MM.1S (cell line): ENCODE measurements at regions not wholly inside any gene's neighbourhood (a gene's known extent, or its start where the extent isn't known, plus 50 kb on each side); places are given as distances from the start of the nearest gene placed in this dataset.

Experiments used
- DNase-seq: peaks from one replicate; pipeline ENCODE4 v3.0.0-alpha.2; 2015
- H2AFZ ChIP-seq: fragments of 300-600 bp; sonication (generic); 2 replicates; pipeline ENCODE4 v1.6.0; 2016; ENCODE audit warnings: antibody characterized with exemption, low read length
- H3F3A ChIP-seq: fragments of 300-600 bp; sonication (generic); 2 replicates; pipeline ENCODE4 v1.6.1; 2016; ENCODE audit warnings: mild to moderate bottlenecking, antibody characterized with exemption, low read length, moderate library complexity, mixed read lengths; ENCODE audit not compliant: insufficient read depth
- H3K27ac ChIP-seq: fragments of 300-600 bp; sonication (generic); 2 replicates; pipeline ENCODE4 v1.5.1; 2016; ENCODE audit warnings: mild to moderate bottlenecking, low read length
- H3K27me3 ChIP-seq: fragments of 300-600 bp; sonication (generic); replicated peaks from 2 replicates; pipeline ENCODE4 v1.6.0; 2016; ENCODE audit warnings: low read length; ENCODE audit not compliant: insufficient read depth
- H3K36me3 ChIP-seq: fragments of 300-600 bp; sonication (generic); replicated peaks from 2 replicates; pipeline ENCODE4 v1.6.1; 2016; ENCODE audit warnings: mild to moderate bottlenecking, low read length, mixed read lengths; ENCODE audit not compliant: insufficient read depth
- H3K4me1 ChIP-seq: fragments of 300-600 bp; sonication (generic); 2 replicates; pipeline ENCODE4 v1.6.1; 2016; ENCODE audit warnings: low read length, mixed read lengths
- H3K4me2 ChIP-seq: fragments of 300-600 bp; sonication (generic); 2 replicates; pipeline ENCODE4 v1.6.0; 2016; ENCODE audit warnings: low read depth, low read length
- H3K4me3 ChIP-seq: fragments of 300-600 bp; sonication (generic); 2 replicates; pipeline ENCODE4 v1.5.1; 2016; ENCODE audit warnings: low read length, mixed read lengths
- H3K79me2 ChIP-seq: fragments of 300-600 bp; sonication (generic); 2 replicates; pipeline ENCODE4 v1.6.1; 2016; ENCODE audit warnings: mixed run types, low read length, mixed read lengths
- H3K9ac ChIP-seq: fragments of 300-600 bp; sonication (generic); 2 replicates; pipeline ENCODE4 v1.6.1; 2016; ENCODE audit warnings: low read length, mixed read lengths
- H3K9me2 ChIP-seq: fragments of 300-600 bp; sonication (generic); replicated peaks from 2 replicates; pipeline ENCODE4 v1.6.1; 2016; ENCODE audit warnings: mild to moderate bottlenecking, low read length, mixed read lengths; ENCODE audit not compliant: insufficient read depth
- H3K9me3 ChIP-seq: fragments of 300-600 bp; sonication (generic); replicated peaks from 2 replicates; pipeline ENCODE4 v1.6.1; 2016; ENCODE audit warnings: mild to moderate bottlenecking, low read length, mixed read lengths; ENCODE audit not compliant: insufficient read depth
- H4K20me1 ChIP-seq: fragments of 300-600 bp; sonication (generic); 2 replicates; pipeline ENCODE4 v1.6.1; 2016; ENCODE audit warnings: mild to moderate bottlenecking, low read length, moderate library complexity, mixed read lengths; ENCODE audit not compliant: insufficient read depth
- CTCF ChIP-seq: fragments of 300-600 bp; sonication (generic); IDR thresholded peaks from 2 replicates; pipeline ENCODE4 v1.5.1; 2016; ENCODE audit warnings: antibody characterized with exemption, low read length, mixed read lengths
- EZH2 ChIP-seq: fragments of 300-600 bp; sonication (generic); optimal IDR thresholded peaks from 2 replicates; pipeline ENCODE3; 2017; ENCODE audit warnings: low read depth, mild to moderate bottlenecking, antibody characterized with exemption, low read length, mixed read lengths
- EZH2phosphoT487 ChIP-seq: fragments of 300-600 bp; sonication (generic); IDR thresholded peaks from 2 replicates; pipeline ENCODE4 v1.6.1; 2018; ENCODE audit warnings: antibody characterized with exemption, low read length

- peaks cover 7% of the 10 kb centered on the region for H3F3A ChIP-seq
- H2AFZ ChIP-seq: no peak overlapping the region
- H3K9me3 ChIP-seq: no peaks in the 10 kb centered on the region
- no peak overlapping the region for H3K9ac ChIP-seq
- TF ChIP-seq EZH2 (no peak), EZH2phosphoT487 (no peak), CTCF (no peak)
- H3K27ac ChIP-seq: no peak overlapping the region
- H3K4me3 ChIP-seq: no peak overlapping the region
- H3K9me2 ChIP-seq: no peaks in the 10 kb centered on the region
- H3K4me2 ChIP-seq: no peak overlapping the region
- DNase-seq: no peak
- H3K27me3 ChIP-seq: no peaks in the 10 kb centered on the region
- no peaks in the 10 kb centered on the region for H3K36me3 ChIP-seq
- H4K20me1 ChIP-seq: no peaks in the 10 kb centered on the region
- H3K79me2 ChIP-seq: no peaks in the 10 kb centered on the region
- peaks cover 11% of the 10 kb centered on the region for H3K4me1 ChIP-seq
These were observed 229.3 kb upstream of the PRSS58 start for GRCh38 chr7:142487124-142487523.

- H3K4me2 ChIP-seq: no peak overlapping the region
- DNase-seq: peak; percentile 56
- TF ChIP-seq CTCF (peak; percentile 92), EZH2phosphoT487 (no peak), EZH2 (no peak)
These were observed 227.9 kb upstream of the PRSS58 start for GRCh38 chr7:142485617-142486226.

GRCh38 chr7:142483659-142484317 is 225.9 kb upstream of the PRSS58 start:
- Histone ChIP-seq H3K79me2 (no peaks in the 10 kb centered on the region), H3K4me2 (no peak overlapping the region), H3K9ac (no peak overlapping the region), H4K20me1 (no peaks in the 10 kb centered on the region), H2AFZ (no peak overlapping the region), H3K27me3 (no peaks in the 10 kb centered on the region), H3K9me2 (no peaks in the 10 kb centered on the region), H3K27ac (no peak overlapping the region), H3F3A (peaks cover 10% of the 10 kb centered on the region), H3K9me3 (no peaks in the 10 kb centered on the region), H3K4me1 (peaks cover 24% of the 10 kb centered on the region), H3K36me3 (no peaks in the 10 kb centered on the region), H3K4me3 (no peak overlapping the region)
- no peak for TF ChIP-seq EZH2phosphoT487
- no peak for TF ChIP-seq CTCF
- no peak for TF ChIP-seq EZH2
- no peak for DNase-seq

More at GRCh38 chr7:142485617-142486226, 227.9 kb upstream of the PRSS58 start:
- H3K9me3 ChIP-seq: no peaks in the 10 kb centered on the region
- no peak overlapping the region for H2AFZ ChIP-seq
- no peaks in the 10 kb centered on the region for H3K36me3 ChIP-seq
- peaks cover 21% of the 10 kb centered on the region for H3K4me1 ChIP-seq
- no peaks in the 10 kb centered on the region for H4K20me1 ChIP-seq
- H3K27ac ChIP-seq: no peak overlapping the region
- H3K4me3 ChIP-seq: no peak overlapping the region
- H3K9me2 ChIP-seq: no peaks in the 10 kb centered on the region
- H3K9ac ChIP-seq: no peak overlapping the region
- no peaks in the 10 kb centered on the region for H3K79me2 ChIP-seq
- peaks cover 10% of the 10 kb centered on the region for H3F3A ChIP-seq
- no peaks in the 10 kb centered on the region for H3K27me3 ChIP-seq
